Osteocyte (in vitro differentiated cells): ENCODE measurements at regions not wholly inside any gene's neighbourhood (a gene's known extent, or its start where the extent isn't known, plus 50 kb on each side); places are given as distances from the start of the nearest gene placed in this dataset.
A peak's percentile ranks its signal among the peaks of the same experiment; 100 is the strongest.

Experiments used
- DNase-seq: peaks from one replicate; pipeline ENCODE4 v3.0.0; 2021; ENCODE audit warnings: mixed read lengths; ENCODE audit not compliant: unreplicated experiment; ENCODE audit errors: extremely low spot score
- H3K27ac Mint-ChIP-seq: one replicate; pipeline ENCODE4 v1.8.0; 2021; ENCODE audit warnings: mild to moderate bottlenecking, mixed read lengths; ENCODE audit not compliant: unreplicated experiment
- H3K27me3 Mint-ChIP-seq: one replicate; pipeline ENCODE4 v1.8.0; 2021; ENCODE audit warnings: mixed read lengths; ENCODE audit not compliant: unreplicated experiment
- H3K36me3 Mint-ChIP-seq: one replicate; pipeline ENCODE4 v1.8.0; 2021; ENCODE audit warnings: mixed read lengths; ENCODE audit not compliant: unreplicated experiment
- H3K4me1 Mint-ChIP-seq: one replicate; pipeline ENCODE4 v1.8.0; 2021; ENCODE audit warnings: mixed read lengths; ENCODE audit not compliant: unreplicated experiment
- H3K4me3 Mint-ChIP-seq: one replicate; pipeline ENCODE4 v1.8.0; 2021; ENCODE audit warnings: mild to moderate bottlenecking, moderate library complexity, mixed read lengths; ENCODE audit not compliant: unreplicated experiment
- H3K9me3 Mint-ChIP-seq: one replicate; pipeline ENCODE4 v1.8.0; 2021; ENCODE audit warnings: mixed read lengths; ENCODE audit not compliant: unreplicated experiment
- CTCF ChIP-seq: fragments of 200-600 bp; sonication (generic); IDR thresholded peaks from 2 replicates; pipeline ENCODE4 v1.5.0; 2021; ENCODE audit warnings: antibody characterized with exemption, mild to moderate bottlenecking, moderate library complexity

GRCh38 chr2:234425639-234426603 is 71.0 kb downstream of the ARL4C start:
- Mint-ChIP-seq H3K9me3 (no peaks in the 10 kb centered on the region), H3K4me1 (peaks cover 56% of the 10 kb centered on the region), H3K27me3 (no peaks in the 10 kb centered on the region), H3K36me3 (no peaks in the 10 kb centered on the region), H3K4me3 (no peak overlapping the region), H3K27ac (peak overlapping the region; percentile 77)
- DNase-seq, result no peak
- no peak for TF ChIP-seq CTCF

DNA sequence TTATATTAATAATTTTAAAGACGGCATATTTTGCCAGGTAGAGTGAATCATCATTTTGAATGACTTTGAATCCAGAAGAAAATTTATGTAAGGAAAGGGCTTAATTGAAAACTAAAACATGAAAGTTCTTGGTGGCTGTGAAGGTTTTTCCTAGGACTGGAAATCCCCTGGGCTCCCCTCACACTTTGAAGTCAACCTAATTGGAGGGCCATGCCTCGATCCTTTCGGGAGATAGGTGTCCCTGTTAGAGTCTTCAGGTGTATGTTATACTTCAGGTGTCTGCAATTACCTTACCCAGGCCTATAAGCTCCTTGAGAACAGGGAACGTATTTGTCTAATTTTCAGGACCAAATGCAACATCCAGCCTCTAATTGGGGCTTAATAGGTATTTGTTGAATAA is 73.0 kb downstream of the ARL4C start:
- Mint-ChIP-seq H3K4me3 (no peak overlapping the region), H3K9me3 (no peaks in the 10 kb centered on the region), H3K36me3 (no peaks in the 10 kb centered on the region), H3K4me1 (peaks cover 61% of the 10 kb centered on the region), H3K27ac (peak overlapping the region; percentile 23), H3K27me3 (no peaks in the 10 kb centered on the region)
- no peak for TF ChIP-seq CTCF
- DNase-seq, result no peak

DNA sequence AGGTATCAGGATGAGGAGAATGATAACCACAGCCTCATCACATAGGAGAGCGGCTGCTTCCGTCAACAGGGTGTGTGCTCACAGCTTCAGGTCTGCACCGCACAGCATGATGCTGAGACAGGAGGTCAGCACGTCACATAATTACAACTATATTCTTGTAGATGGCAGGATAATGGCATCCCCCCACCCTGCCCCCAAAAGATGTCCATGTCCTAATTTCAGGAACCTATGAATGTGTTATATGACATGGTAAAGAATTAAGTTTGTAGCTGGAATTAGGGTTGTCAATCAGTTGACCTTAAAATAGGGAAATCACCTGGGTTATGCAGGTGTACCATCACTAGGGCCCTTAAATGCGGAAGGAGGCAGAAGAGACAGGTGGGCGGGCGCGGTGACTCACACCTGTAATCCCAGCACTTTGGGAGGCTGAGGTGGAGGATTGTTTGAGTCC is 73.9 kb downstream of the ARL4C start:
- Mint-ChIP-seq H3K27ac (peak overlapping the region; percentile 85), H3K4me3 (no peak overlapping the region), H3K36me3 (no peaks in the 10 kb centered on the region), H3K9me3 (no peaks in the 10 kb centered on the region), H3K27me3 (no peaks in the 10 kb centered on the region), H3K4me1 (peaks cover 60% of the 10 kb centered on the region)
- no peak for TF ChIP-seq CTCF
- no peak for DNase-seq

- Mint-ChIP-seq H3K36me3 (no peaks in the 10 kb centered on the region), H3K9me3 (no peaks in the 10 kb centered on the region), H3K4me3 (no peak overlapping the region), H3K4me1 (peaks cover 53% of the 10 kb centered on the region), H3K27me3 (no peaks in the 10 kb centered on the region), H3K27ac (peak overlapping the region; percentile 85)
- no peak for TF ChIP-seq CTCF
- no peak for DNase-seq
Observed at GRCh38 chr2:234422273-234422732, 74.6 kb downstream of the ARL4C start.

DNA sequence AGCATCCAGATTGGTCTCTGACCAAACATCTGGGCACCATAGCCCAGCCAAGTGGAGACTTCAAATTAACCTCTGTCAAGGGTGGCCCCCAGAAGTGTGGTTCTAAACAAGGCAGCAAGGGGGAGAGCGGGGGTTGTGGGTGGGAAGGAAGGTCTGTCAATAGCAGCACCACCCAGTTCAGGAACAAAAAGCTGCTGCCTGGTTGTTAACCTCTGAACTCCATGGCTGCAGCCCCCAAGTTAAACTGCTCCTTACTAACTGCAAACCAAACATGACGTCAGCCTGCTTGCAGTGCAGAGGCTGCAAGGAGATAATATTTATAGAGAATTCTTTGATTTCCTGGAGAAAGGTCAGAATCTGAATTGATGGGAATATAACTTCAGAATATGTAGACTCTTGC is 76.5 kb downstream of the ARL4C start:
- Mint-ChIP-seq H3K9me3 (no peaks in the 10 kb centered on the region), H3K4me3 (no peak overlapping the region), H3K4me1 (peaks cover 38% of the 10 kb centered on the region), H3K36me3 (no peaks in the 10 kb centered on the region), H3K27ac (no peak overlapping the region), H3K27me3 (no peaks in the 10 kb centered on the region)
- no peak for TF ChIP-seq CTCF
- no peak for DNase-seq
